ENCODE measurements at regions not wholly inside any gene's neighbourhood (a gene's known extent, or its start where the extent isn't known, plus 50 kb on each side); places are given as distances from the start of the nearest gene placed in this dataset.

GRCh38 chr12:118493962-118494361 is 117.6 kb downstream of the SUDS3 start:
- TF ChIP-seq POLR2A (IDR thresholded peaks at IDR 0.05) = no peak
- TF ChIP-seq CTCF (IDR thresholded peaks at IDR 0.05) = no peak
- TF ChIP-seq EP300 (IDR thresholded peaks at IDR 0.05) = no peak
- Histone ChIP-seq H3K4me3 (no peak overlapping the region), H3K9me3 (no peaks in the 10 kb centered on the region), H3K27me3 (no peaks in the 10 kb centered on the region), H3K4me1 (ENCODE audit: insufficient read depth) (no peaks in the 10 kb centered on the region), H3K27ac (no peak overlapping the region), H3K36me3 (no peaks in the 10 kb centered on the region)
- 4 to 13% (median 10%) methylated on average over 2 of the region's 2 CpGs for WGBS, 3 donors
- DNase-seq = no peak
- intact Hi-C loops (cut with DNase I) = no loop called here

GRCh38 chr12:118494776-118495175 is 118.4 kb downstream of the SUDS3 start:
- WGBS, 3 donors = 87 to 90% (median 87%) methylated on average over 3 of the region's 3 CpGs
- TF ChIP-seq POLR2A (IDR thresholded peaks at IDR 0.05) (no peak), CTCF (IDR thresholded peaks at IDR 0.05) (no peak), EP300 (IDR thresholded peaks at IDR 0.05) (no peak)

DNA sequence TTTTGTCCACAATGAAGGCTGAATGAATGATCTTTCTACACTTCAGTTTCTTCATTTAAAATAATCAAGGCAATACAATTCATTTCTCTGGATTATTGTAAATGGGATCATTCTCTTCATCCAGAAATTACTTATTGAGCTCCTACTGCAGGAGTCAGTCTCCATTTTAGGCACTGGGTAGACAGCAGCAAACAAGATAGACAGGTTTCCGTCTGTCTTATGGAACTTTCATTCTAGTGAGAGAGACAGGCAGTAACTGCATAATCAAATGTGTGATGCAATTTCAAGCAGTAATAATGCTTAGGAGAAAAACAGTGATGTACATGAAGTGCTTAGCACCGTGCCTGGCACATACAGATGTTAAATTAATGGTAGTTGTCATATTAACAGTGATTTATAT is 118.9 kb downstream of the SUDS3 start:
- no peak overlapping the region for H3K27ac ChIP-seq
- TF ChIP-seq EP300 (IDR thresholded peaks at IDR 0.05) (no peak), CTCF (IDR thresholded peaks at IDR 0.05) (no peak), POLR2A (IDR thresholded peaks at IDR 0.05) (no peak)
- H3K36me3 ChIP-seq = no peaks in the 10 kb centered on the region
- intact Hi-C loops (cut with DNase I) = no loop called here
- no peaks in the 10 kb centered on the region for H3K9me3 ChIP-seq
- WGBS, 3 donors = 64 to 75% (median 71%) methylated on average over 2 of the region's 2 CpGs
- H3K27me3 ChIP-seq = no peaks in the 10 kb centered on the region
- H3K4me3 ChIP-seq = no peak overlapping the region
- no peak for DNase-seq
- no peaks in the 10 kb centered on the region for H3K4me1 ChIP-seq (ENCODE audit: insufficient read depth)

More at GRCh38 chr12:118494776-118495175, 118.4 kb downstream of the SUDS3 start:
- intact Hi-C loops (cut with DNase I) = no loop called here
- Histone ChIP-seq H3K9me3 (no peaks in the 10 kb centered on the region), H3K36me3 (no peaks in the 10 kb centered on the region), H3K4me3 (no peak overlapping the region), H3K27ac (no peak overlapping the region), H3K27me3 (no peaks in the 10 kb centered on the region), H3K4me1 (ENCODE audit: insufficient read depth) (no peaks in the 10 kb centered on the region)
- DNase-seq = no peak

DNA sequence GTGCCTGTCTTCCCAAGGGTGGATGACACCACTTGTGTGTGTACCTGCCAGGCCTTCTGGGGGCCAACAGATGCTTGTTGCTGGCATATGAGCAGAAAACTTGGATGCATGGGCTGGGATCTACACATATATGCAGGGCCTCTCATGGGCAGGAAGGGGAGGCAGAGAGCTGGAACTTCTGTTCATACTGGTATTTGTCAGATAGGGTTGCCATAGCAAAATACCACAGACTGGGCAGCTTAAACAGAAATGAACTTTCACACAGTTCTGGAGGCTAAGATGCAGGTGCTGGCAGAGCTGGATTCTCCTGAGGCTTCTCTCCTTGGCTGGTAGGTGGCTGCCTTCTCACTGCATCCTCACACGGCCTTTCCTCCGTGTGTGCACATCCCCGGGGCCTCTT is 121.8 kb downstream of the SUDS3 start:
- Histone ChIP-seq H3K4me1 (ENCODE audit: insufficient read depth) (no peaks in the 10 kb centered on the region), H3K27me3 (no peaks in the 10 kb centered on the region), H3K4me3 (no peak overlapping the region), H3K9me3 (no peaks in the 10 kb centered on the region), H3K36me3 (no peaks in the 10 kb centered on the region), H3K27ac (no peak overlapping the region)
- 51 to 74% (median 66%) methylated on average over 3 of the region's 3 CpGs for WGBS, 3 donors
- intact Hi-C loops (cut with DNase I) = no loop called here
- TF ChIP-seq EP300 (IDR thresholded peaks at IDR 0.05) = no peak
- TF ChIP-seq CTCF (IDR thresholded peaks at IDR 0.05) = no peak
- no peak for TF ChIP-seq POLR2A (IDR thresholded peaks at IDR 0.05)
- no peak for DNase-seq

GRCh38 chr12:118500299-118500698 is 123.9 kb downstream of the SUDS3 start:
- no peak for TF ChIP-seq POLR2A (IDR thresholded peaks at IDR 0.05)
- TF ChIP-seq EP300 (IDR thresholded peaks at IDR 0.05) = no peak
- no peak for TF ChIP-seq CTCF (IDR thresholded peaks at IDR 0.05)
- intact Hi-C loops (cut with DNase I) = no loop called here

More at GRCh38 chr12:118500299-118500698, 123.9 kb downstream of the SUDS3 start:
- Histone ChIP-seq H3K27me3 (no peaks in the 10 kb centered on the region), H3K36me3 (no peaks in the 10 kb centered on the region), H3K4me1 (ENCODE audit: insufficient read depth) (no peaks in the 10 kb centered on the region), H3K9me3 (no peaks in the 10 kb centered on the region), H3K27ac (no peak overlapping the region), H3K4me3 (no peak overlapping the region)
- no peak for DNase-seq
- 54 to 67% (median 61%) methylated on average over 7 of the region's 7 CpGs for WGBS, 3 donors
